GM12873 (cell line): ENCODE measurements at regions not wholly inside any gene's neighbourhood (a gene's known extent, or its start where the extent isn't known, plus 50 kb on each side); places are given as distances from the start of the nearest gene placed in this dataset.

ENCODE experiments used
- TF ChIP-seq, protein P1 (sequence below): IDR thresholded peaks from 2 replicates; pipeline ENCODE4 v1.5.1; 2012; ENCODE audit warnings: low read depth, mild to moderate bottlenecking, moderate library complexity, low read length, control low read depth; ENCODE audit not compliant: insufficient read depth; ENCODE audit errors: missing control alignments

DNA sequence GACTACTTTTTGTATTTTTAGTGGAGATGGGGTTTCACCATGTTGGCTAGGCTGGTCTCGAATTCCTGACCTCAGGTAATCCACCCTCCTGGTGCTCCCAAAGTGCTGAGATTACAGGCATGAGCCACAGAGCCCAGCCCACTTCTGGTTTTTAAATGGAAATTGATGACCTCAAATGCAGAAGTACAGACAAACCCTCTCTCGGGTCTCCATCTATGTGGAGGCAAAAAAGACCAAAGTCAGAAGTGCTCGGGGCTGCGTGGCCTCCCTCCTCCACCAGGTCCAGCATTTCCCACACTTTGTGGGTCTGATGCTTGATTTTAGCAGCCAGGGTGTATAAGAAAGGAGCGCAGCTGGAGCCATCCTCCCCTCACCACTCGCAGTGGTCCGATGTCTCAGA is 187.3 kb upstream of the AUTS2 start:
- TF ChIP-seq, protein P1, sequence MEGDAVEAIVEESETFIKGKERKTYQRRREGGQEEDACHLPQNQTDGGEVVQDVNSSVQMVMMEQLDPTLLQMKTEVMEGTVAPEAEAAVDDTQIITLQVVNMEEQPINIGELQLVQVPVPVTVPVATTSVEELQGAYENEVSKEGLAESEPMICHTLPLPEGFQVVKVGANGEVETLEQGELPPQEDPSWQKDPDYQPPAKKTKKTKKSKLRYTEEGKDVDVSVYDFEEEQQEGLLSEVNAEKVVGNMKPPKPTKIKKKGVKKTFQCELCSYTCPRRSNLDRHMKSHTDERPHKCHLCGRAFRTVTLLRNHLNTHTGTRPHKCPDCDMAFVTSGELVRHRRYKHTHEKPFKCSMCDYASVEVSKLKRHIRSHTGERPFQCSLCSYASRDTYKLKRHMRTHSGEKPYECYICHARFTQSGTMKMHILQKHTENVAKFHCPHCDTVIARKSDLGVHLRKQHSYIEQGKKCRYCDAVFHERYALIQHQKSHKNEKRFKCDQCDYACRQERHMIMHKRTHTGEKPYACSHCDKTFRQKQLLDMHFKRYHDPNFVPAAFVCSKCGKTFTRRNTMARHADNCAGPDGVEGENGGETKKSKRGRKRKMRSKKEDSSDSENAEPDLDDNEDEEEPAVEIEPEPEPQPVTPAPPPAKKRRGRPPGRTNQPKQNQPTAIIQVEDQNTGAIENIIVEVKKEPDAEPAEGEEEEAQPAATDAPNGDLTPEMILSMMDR = no peak

DNA sequence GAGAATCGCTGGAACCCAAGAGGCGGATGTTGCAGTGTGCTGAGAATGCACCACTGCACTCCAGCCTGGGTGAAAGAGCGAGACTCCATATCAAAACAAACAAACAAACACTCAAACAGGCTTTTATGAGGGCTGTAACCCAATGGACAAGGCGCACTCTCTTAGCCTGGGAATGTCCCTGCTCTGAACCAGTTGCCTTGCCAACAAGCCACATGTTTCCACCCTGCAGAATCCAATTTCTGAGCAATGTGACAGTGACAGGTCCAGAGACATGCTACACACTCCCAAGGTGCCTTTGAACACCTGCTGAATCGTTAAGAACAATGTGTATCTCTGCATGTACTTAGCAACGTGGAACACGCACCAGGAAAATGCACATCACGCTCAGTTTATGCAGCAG is 186.8 kb upstream of the AUTS2 start:
- TF ChIP-seq, protein P1 = no peak

DNA sequence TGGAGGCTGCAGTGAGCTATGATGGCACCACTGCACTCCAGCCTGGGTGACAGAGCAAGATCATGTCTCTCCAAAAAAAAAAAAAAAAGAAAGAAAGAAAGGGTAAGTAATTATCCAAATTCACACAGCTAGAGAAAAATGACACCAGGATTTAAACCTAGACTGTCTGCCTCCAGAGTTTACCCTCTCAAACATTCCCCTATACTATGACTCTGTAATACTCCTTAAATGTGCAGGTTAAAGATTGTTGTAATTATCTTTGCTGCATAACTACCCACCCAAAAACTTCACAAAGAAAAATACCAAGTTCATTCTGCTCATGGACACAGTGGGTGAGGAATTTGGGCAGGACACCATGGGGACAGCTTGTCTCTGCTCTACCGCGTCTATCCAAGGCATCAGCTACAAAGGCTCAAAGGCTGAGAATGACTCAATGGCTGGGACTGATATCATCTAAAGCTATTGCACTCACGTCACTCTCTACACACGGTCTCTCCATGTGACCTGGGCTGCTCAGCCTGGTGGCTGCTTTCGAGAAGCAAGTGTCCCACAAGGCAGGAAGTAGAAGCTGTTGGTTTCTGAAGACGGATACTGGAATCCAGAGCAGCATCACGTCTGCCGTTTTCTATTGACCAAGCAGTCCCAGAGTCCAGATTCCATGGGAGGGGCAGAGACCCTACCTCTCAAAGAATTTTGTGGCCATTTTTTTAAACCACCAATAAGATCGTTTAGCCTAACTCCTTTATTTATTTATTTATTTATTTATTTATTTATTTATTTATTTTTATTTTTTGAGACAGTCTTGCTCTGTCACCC is 185.7 kb upstream of the AUTS2 start:
- TF ChIP-seq, protein P1 = no peak

DNA sequence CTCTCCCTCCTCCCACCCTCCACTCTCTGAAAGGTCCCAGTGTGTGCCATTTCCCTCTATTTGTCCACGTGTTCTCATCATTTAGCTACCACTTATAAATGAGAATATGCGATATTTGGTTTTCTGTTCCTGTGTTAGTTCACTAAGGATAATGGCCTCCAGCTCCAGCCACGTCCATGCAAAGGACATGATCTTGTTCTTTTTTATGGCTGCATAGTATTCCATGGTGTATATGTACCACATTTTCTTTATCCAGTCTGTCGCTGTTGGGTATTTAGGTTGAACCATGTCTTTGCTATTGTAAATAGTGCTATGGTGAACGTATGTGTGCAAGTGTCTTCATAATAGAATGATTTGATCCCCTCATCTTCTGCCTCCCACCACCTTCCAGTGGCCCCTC is 183.7 kb upstream of the AUTS2 start:
- TF ChIP-seq, protein P1 = no peak

DNA sequence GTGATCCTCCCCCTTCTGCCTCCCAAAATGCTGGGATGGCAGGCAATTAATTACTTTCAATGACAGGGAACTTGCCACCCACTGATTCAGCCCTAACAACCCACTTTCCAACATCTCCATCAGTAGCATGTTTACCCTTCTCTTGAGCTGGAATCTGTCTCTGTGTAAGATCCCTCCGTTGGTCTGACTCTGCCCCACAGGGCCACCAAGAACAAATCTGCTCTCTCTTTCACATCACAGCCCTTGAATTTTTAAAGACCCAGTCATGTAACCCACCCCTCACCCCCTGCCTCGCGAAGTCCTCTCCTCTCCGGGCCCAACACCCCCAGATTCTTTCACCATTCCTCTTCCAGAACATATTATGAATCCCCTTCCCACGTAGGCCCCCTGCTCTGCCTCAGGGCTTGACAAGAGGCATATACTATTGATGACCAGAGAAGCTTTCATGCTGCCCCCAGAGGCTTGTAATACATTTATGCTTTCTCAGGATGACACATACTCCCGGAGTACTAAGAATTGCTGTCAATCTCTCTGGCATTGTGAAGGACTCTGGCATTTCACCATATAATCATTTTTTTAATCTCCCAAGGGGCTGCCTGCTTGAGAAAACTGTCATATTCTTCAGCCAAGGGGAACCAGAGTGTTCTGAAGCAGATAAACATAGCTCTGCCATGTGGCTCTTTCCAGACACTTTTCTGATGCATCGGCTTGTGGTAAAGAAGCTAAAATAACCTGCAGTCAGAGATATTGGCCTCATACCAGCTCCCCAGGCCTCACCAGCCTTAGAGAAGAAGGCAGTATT is 179.2 kb upstream of the AUTS2 start:
- TF ChIP-seq, protein P1 = no peak

DNA sequence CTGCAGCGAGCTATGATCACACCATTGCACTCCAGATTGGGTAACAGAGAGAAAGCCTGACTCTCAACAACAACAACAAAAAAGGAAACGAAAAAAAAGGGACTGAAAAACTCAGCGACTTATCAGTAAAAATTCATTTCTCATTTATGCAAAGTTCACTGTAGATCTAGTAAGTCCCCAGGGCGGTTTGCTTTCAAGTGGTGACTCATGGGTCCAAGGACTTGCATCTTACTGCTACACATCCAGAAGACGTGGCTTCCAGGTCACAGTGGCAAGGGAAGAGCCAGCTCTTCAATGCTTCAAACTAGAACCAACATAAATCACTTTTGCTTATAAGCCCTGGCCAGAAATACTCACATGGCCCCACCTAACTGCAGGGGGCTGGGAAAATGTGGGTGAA is 178.3 kb upstream of the AUTS2 start:
- TF ChIP-seq, protein P1 = no peak

DNA sequence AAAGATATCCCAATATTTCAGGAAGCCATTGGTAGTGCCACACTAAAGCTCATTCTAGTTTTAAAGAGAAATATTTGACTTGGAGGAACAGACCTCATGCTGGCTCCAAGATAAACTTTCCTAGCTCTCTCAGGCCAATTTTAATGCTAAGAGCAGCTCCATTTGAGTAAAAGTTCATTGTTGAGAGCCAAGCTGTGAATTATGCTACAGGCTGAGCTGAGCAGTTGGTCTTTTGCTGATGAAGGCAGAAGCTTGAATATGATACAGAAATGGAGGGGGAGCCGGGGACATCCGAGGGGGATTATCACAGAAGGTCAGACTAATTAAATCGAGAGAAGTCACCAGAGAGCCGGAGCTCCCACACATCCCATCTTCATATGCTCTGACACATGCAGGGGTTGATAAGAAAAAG is 175.7 kb upstream of the AUTS2 start:
- TF ChIP-seq, protein P1 = no peak
